Breast epithelium (tissue), 4 donors: ENCODE measurements at regions not wholly inside any gene's neighbourhood (a gene's known extent, or its start where the extent isn't known, plus 50 kb on each side); places are given as distances from the start of the nearest gene placed in this dataset.

Source experiments
- DNase-seq, 2 donors: peaks; one replicate each; pipeline ENCODE4 v3.0.0-alpha.2; 2019; ENCODE audit warnings: low spot score in 2 of 2
- H3K27ac ChIP-seq, 2 donors: fragments of 200-600 bp; sonication (generic) in 1 of 2; one replicate each; pipeline ENCODE4 v1.5.1; 2016 to 2019; ENCODE audit warnings: mild to moderate bottlenecking in 1 of 2
- H3K27me3 ChIP-seq, 2 donors: fragments of 200-600 bp; sonication (generic) in 1 of 2; one replicate each; pipeline versions ENCODE4 v1.5.1 to v1.6.0; 2017 to 2019; ENCODE audit warnings: control low read depth in 1 of 2, mild to moderate bottlenecking in 1 of 2
- H3K36me3 ChIP-seq: fragments of 200-600 bp; one replicate; pipeline ENCODE4 v1.5.1; 2019
- H3K4me1 ChIP-seq, 2 donors: fragments of 200-600 bp; sonication (generic); one replicate each; pipeline ENCODE4 v1.5.1; 2016 to 2019; ENCODE audit warnings: control low read depth in 1 of 2
- H3K4me3 ChIP-seq, 3 donors: fragments of 200-600 bp; sonication (generic); 1 replicate in 2 of 3; 2 replicates in 1 of 3; pipeline ENCODE4 v1.5.1; 2016 to 2019; ENCODE audit warnings: mild to moderate bottlenecking in 3 of 3, moderate library complexity in 2 of 3
- H3K9me3 ChIP-seq, 2 donors: fragments of 200-600 bp; sonication (generic) in 1 of 2; one replicate each; pipeline ENCODE4 v1.5.1; 2016 to 2019; ENCODE audit warnings: control low read depth in 1 of 2
- CTCF ChIP-seq, 3 donors: fragments of 450-650 bp; IDR thresholded peaks; one replicate each; pipeline ENCODE4 v1.5.1; 2016 to 2017; ENCODE audit warnings: antibody characterized with exemption in 3 of 3, mild to moderate bottlenecking in 3 of 3, moderate library complexity in 3 of 3
- POLR2A ChIP-seq: fragments of 450-650 bp; IDR thresholded peaks from one replicate; pipeline ENCODE4 v1.6.1; 2016; ENCODE audit warnings: antibody characterized with exemption, mild to moderate bottlenecking, moderate library complexity
- POLR2AphosphoS5 ChIP-seq, 3 donors: sonication (generic); formaldehyde crosslinking; IDR thresholded peaks; one replicate each; pipeline ENCODE4 v1.6.1; 2017; ENCODE audit warnings: antibody characterized with exemption in 3 of 3
- intact Hi-C: fragments of 100-400 bp; cut with DNase I; formaldehyde crosslinking; loops from one replicate; pipeline ENCODE4 v1.15.1; 2023; ENCODE audit warnings: low total_unique reads

- Histone ChIP-seq H3K9me3 (no peaks in the 10 kb centered on the region), H3K4me3 (no peak overlapping the region), H3K27ac (no peak overlapping the region), H3K4me1 (no peaks in the 10 kb centered on the region), H3K27me3 (no peaks in the 10 kb centered on the region), H3K36me3 (no peaks in the 10 kb centered on the region)
- no peak for DNase-seq
- intact Hi-C loops = no loop called here
- TF ChIP-seq CTCF (IDR thresholded peaks at IDR 0.05) (no peak), POLR2AphosphoS5 (IDR thresholded peaks at IDR 0.05) (no peak), POLR2A (no peak)
Measured at GRCh38 chr1:106222403-106222802, 834.1 kb upstream of the PRMT6 start.

GRCh38 chr1:106223213-106223612 is 833.3 kb upstream of the PRMT6 start:
- Histone ChIP-seq H3K36me3 (no peaks in the 10 kb centered on the region), H3K27ac (no peak overlapping the region), H3K27me3 (no peaks in the 10 kb centered on the region), H3K4me1 (no peaks in the 10 kb centered on the region), H3K9me3 (no peaks in the 10 kb centered on the region), H3K4me3 (no peak overlapping the region)
- intact Hi-C loops = no loop called here
- DNase-seq = no peak
- TF ChIP-seq CTCF (IDR thresholded peaks at IDR 0.05) = no peak
- TF ChIP-seq POLR2AphosphoS5 (IDR thresholded peaks at IDR 0.05) = no peak
- no peak for TF ChIP-seq POLR2A

- H3K4me1 ChIP-seq = no peaks in the 10 kb centered on the region
- H3K9me3 ChIP-seq = no peaks in the 10 kb centered on the region
- no peaks in the 10 kb centered on the region for H3K27me3 ChIP-seq
- DNase-seq = no peak
- H3K4me3 ChIP-seq = no peak overlapping the region
- no peak for TF ChIP-seq POLR2AphosphoS5 (IDR thresholded peaks at IDR 0.05)
- no peak for TF ChIP-seq POLR2A
- TF ChIP-seq CTCF (IDR thresholded peaks at IDR 0.05) = no peak
- no peaks in the 10 kb centered on the region for H3K36me3 ChIP-seq
- intact Hi-C loops = no loop called here
- H3K27ac ChIP-seq = no peak overlapping the region
Measured at GRCh38 chr1:106224426-106224825, 832.0 kb upstream of the PRMT6 start.

GRCh38 chr1:106225403-106225802 is 831.1 kb upstream of the PRMT6 start:
- intact Hi-C loops = no loop called here
- H3K27ac ChIP-seq = no peak overlapping the region
- no peak for TF ChIP-seq POLR2A
- no peak for TF ChIP-seq POLR2AphosphoS5 (IDR thresholded peaks at IDR 0.05)
- TF ChIP-seq CTCF (IDR thresholded peaks at IDR 0.05) = no peak
- H3K27me3 ChIP-seq = no peaks in the 10 kb centered on the region
- no peaks in the 10 kb centered on the region for H3K9me3 ChIP-seq
- H3K36me3 ChIP-seq = no peaks in the 10 kb centered on the region
- no peak overlapping the region for H3K4me3 ChIP-seq
- no peaks in the 10 kb centered on the region for H3K4me1 ChIP-seq
- no peak for DNase-seq

- no peak for TF ChIP-seq POLR2AphosphoS5 (IDR thresholded peaks at IDR 0.05)
- no peaks in the 10 kb centered on the region for H3K36me3 ChIP-seq
- no peak overlapping the region for H3K27ac ChIP-seq
- H3K9me3 ChIP-seq = no peaks in the 10 kb centered on the region
- H3K4me3 ChIP-seq = no peak overlapping the region
- no peaks in the 10 kb centered on the region for H3K27me3 ChIP-seq
- no peaks in the 10 kb centered on the region for H3K4me1 ChIP-seq
- DNase-seq = no peak
- intact Hi-C loops = no loop called here
Measured at GRCh38 chr1:106226550-106226949, 829.9 kb upstream of the PRMT6 start.

GRCh38 chr1:106232128-106232527 is 824.3 kb upstream of the PRMT6 start:
- Histone ChIP-seq H3K4me1 (no peaks in the 10 kb centered on the region), H3K36me3 (no peaks in the 10 kb centered on the region), H3K4me3 (no peak overlapping the region), H3K27ac (no peak overlapping the region), H3K9me3 (no peaks in the 10 kb centered on the region), H3K27me3 (no peaks in the 10 kb centered on the region)
- intact Hi-C loops = no loop called here
- TF ChIP-seq POLR2AphosphoS5 (IDR thresholded peaks at IDR 0.05) (no peak), POLR2A (no peak), CTCF (IDR thresholded peaks at IDR 0.05) (no peak)
- no peak for DNase-seq
